HG03095 (cell line): ENCODE measurements at regions not wholly inside any gene's neighbourhood (a gene's known extent, or its start where the extent isn't known, plus 50 kb on each side); places are given as distances from the start of the nearest gene placed in this dataset.

ENCODE experiments used
- ATAC-seq: cut with Tn5 transposase; IDR thresholded peaks from one replicate; pipeline ENCODE4 v1.9.1; 2021; ENCODE audit warnings: moderate library complexity; ENCODE audit not compliant: unreplicated experiment

GRCh38 chr17:73753751-73754496 is 109.7 kb upstream of the SDK2 start:
- no peak for ATAC-seq

DNA sequence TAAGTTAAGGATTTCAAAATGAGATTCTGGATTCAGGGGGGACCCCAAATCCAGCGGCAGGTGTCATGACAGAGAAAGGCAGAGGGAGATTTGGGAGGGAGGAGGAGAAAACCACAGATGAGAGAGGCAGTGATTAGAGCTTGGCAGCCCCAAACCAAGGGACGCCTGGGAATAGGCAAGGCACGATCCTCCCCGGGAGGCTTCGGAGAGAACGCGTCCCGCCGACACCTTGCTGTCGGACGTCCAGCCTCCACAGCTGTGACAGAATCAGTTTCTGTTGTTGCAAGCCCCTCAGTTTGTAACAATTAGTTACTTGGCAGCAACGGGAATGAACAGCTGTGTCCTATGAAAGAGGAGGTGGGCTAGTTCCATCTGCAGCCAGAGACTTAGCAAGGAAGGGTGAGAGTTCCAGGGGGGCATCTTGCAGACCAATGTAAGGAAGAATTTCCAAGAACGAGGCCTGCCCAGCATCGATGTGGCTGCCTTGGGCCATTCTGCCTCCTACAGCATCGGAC is 110.7 kb upstream of the SDK2 start:
- no peak for ATAC-seq

DNA sequence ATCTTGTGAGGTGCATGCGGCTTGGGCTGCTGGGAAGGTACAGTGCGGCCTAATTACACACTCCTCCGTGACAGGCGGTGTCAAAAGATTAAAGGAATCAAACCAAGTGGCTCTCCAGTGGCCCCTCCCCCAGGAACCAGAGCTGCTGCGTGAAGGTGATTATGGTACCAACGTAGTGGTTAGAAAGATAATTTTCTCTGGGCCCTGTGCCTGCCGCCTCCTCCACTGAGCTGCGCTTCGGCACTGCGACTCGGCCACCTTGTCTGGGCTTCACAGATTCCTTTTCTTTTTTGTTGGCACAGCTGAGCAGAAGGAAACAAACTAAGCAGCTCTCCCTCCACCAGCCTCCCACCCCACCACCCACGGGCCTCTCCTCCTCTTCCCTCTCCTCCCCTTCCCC is 113.2 kb upstream of the SDK2 start:
- ATAC-seq = no peak

DNA sequence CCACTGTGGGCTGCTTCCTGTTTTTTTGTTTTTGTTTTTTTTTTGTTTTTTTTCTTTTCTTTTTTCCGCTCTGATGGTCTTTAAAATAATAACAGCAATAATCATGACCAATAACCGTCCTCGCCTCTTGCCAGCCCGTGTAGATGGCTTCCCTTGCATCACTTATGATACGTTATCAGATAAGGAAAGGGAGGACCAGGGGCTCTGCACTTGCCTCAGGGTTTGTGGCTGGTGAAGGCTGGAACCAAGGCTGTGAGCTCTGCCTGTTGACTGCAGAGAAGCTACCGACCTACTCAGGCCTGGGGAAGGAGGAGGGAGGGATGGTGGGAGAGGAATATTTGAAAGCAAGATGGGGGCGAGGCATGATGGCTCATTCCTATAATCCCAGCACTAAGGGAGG is 114.0 kb upstream of the SDK2 start:
- ATAC-seq = no peak

- no peak for ATAC-seq
Observed at GRCh38 chr17:73759324-73759723, 115.1 kb upstream of the SDK2 start.

DNA sequence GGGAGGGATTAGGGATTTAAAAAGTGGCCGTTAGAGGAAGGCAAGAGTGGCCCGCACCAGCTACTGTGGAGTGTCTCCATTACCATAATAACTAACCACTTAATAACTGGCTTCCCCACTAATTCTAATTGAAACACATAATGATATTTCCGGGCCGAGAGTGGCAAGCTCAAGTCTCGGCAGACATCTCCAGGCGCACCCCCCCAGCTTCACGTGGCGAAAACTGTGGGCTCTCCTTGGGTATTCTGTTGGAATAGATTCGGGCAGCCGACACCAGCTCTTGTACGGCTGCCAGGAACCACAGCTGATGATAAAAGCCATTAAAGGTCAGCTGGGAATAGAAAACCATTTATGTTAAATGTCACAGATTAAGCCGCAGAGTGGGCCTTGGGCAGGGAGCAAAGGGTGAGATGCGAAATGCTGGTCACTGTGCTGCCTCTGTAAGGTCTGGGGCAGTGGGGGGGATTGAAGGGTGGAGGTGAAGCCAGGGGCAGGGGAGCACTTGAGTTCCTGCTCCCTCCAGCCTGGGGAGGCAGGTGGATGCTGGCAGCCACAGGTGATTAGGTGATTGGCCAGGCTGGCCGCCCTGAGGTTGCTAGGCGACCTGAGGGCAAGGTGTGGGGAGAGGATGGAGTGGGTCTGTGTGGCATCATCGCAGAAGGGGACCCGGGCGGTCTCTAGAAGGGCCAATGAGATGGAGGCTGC is 115.6 kb upstream of the SDK2 start:
- no peak for ATAC-seq

GRCh38 chr17:73760439-73760758 is 116.2 kb upstream of the SDK2 start:
- ATAC-seq = no peak

GRCh38 chr17:73765824-73766563 is 121.7 kb upstream of the SDK2 start:
- ATAC-seq = no peak

DNA sequence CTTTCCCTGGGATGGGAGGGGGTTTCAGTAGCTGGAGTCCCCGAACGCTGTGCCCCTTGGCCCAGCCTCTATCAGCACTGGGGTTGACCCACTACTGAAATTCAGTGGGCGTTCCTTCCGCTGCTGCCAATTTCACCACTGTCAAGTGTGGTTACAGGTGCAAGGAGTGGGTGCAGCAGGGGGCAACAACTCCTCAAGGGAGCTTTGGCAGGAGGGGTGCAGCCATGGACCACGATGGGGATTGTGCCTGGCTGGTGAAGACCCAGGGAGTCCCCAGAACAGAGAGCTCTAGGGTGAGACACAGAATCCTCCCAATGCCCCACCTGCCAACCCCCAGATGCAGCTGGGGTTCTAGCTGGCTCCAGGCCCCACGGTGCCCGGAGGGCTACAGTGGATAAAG is 123.5 kb upstream of the SDK2 start:
- ATAC-seq = no peak

DNA sequence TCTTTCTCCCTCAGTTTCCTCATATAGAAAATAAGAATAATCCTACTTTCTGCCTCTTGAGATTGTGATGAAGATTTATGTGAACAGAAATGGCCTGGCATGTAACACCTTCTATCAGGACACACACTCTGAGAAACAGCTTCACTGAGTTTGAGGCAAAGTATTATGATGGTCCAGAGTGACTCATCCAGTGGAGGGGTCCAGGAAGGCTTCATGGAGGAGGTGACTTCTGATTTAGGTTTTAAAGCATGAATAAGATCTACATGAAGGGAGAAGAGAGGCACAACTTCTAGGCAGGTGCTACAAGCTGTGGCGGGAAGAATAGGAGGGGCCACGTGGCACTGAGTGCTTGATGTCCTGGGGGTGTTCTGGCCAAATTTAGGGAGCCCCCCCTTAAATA is 124.4 kb upstream of the SDK2 start:
- ATAC-seq = no peak

DNA sequence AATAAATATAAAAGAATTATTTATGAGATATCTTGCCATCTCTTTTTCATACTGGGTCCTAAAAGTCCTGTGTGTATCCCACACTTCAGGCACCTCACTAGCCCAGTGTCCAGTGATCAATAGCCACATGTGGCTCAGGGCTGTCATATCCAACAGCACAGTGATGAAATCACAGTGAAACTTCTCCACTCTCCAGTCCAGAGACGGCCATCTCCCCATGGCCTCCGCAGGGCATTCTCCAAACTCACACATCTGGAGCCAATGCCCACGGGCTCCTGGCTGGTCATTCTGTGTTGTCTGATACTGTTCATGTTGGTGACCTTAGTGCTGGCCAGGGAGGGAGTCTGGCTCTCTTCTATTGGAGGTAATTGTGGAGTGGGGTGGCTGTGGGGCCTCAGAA is 125.2 kb upstream of the SDK2 start:
- no peak for ATAC-seq

DNA sequence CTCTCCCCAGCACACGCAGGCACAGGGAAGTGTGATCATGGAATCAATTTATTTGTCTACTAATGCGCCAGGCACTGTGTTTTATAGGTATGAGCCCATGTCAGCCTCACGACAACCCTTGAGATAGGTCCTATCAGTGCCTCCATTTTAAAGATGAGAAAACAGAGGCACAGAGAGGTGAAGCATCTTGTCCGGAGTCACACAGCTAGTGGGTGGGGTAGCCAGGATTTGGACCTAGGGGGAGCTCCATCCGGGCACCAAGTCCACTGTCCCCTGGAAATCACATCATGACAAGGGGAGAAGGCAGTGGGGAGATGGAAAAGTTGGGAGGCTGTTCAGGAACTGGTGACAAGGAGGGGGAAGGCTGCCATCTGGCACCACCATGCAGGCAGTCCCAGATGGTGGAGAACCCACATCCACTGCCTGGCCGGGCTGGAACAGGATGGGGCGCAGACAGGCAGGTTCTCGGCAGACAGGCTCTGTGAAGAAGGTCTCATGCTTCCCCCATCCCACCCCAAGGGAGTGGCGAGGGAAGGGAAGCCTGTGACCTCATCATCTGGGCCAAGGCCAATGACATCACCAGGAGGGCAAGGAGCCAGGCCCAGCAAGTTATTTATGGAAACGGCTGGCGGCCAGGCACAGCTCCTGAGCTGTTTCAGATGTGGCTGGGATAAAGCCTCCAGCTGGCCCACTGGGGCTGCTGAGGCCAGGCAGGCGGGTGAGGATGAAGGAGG is 126.0 kb upstream of the SDK2 start:
- ATAC-seq = no peak

GRCh38 chr17:73770849-73771229 is 126.6 kb upstream of the SDK2 start:
- ATAC-seq = no peak

GRCh38 chr17:73772107-73772705 is 128.0 kb upstream of the SDK2 start:
- ATAC-seq = no peak

GRCh38 chr17:73773702-73774101 is 129.5 kb upstream of the SDK2 start:
- ATAC-seq = no peak

DNA sequence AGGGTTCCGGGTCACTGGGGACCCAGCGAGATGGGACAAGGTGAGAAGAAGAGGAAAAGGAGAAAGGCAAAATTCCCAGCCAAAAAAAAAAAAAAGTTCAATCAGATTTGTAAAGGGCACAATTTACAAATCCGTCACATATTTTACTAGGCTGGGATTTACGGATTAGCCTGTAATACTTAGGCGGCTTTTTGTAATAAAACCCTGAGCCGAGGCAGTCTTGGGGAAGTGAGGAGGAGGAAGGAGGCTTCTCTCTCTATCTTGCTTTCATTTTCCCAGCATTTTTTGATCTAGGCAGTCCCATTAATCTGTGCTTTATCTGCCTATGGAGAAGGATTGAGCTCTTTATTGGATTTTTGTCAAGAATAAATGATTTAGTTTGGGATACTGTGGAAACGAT is 130.6 kb upstream of the SDK2 start:
- no peak for ATAC-seq

GRCh38 chr17:73776351-73777130 is 132.3 kb upstream of the SDK2 start:
- no peak for ATAC-seq

DNA sequence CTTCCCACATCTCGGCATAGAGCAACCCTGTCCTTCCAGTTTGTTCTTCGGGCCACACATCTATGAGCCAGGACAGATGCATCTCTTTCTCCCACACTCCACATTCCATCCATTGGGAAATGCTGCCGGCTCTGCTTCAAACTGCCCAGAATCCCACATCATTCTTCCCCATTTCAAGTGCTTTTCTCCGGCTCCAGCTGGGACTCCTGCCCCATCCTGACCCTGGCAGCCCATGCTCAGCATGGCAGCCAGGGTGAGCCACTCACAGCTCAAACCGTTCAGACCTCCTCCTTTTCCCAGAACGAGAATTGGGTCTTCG is 132.8 kb upstream of the SDK2 start:
- ATAC-seq = no peak

DNA sequence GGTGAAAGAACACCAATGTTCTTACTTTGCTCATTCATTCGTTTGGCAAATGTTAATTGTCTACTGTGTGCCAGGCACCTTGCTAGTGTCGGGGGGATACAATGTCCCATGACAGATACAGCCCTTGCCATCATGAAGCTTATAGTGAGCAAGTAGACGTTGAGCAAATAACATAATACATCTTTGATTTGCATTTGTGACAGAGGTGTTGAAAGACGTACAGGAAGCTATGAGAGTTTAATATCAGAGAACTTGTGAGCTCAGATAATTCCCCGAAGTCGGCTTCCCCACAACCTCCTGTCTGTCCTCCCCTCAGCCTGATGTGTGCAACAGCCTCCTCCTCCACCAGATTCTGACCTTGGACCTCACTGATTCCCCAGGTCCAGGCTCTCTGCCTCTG is 138.0 kb upstream of the SDK2 start:
- ATAC-seq = no peak

GRCh38 chr17:73782641-73783381 is 138.6 kb upstream of the SDK2 start:
- ATAC-seq = no peak
